DMS114 treated with DMSO at 0.1 percent for 48 hours (cell line): ENCODE measurements at regions not wholly inside any gene's neighbourhood (a gene's known extent, or its start where the extent isn't known, plus 50 kb on each side); places are given as distances from the start of the nearest gene placed in this dataset.

Experiments used
- DNase-seq: peaks from one replicate; lab custom pipeline; 2025; ENCODE audit not compliant: unreplicated experiment; lab: John Stamatoyannopoulos, UW

DNA sequence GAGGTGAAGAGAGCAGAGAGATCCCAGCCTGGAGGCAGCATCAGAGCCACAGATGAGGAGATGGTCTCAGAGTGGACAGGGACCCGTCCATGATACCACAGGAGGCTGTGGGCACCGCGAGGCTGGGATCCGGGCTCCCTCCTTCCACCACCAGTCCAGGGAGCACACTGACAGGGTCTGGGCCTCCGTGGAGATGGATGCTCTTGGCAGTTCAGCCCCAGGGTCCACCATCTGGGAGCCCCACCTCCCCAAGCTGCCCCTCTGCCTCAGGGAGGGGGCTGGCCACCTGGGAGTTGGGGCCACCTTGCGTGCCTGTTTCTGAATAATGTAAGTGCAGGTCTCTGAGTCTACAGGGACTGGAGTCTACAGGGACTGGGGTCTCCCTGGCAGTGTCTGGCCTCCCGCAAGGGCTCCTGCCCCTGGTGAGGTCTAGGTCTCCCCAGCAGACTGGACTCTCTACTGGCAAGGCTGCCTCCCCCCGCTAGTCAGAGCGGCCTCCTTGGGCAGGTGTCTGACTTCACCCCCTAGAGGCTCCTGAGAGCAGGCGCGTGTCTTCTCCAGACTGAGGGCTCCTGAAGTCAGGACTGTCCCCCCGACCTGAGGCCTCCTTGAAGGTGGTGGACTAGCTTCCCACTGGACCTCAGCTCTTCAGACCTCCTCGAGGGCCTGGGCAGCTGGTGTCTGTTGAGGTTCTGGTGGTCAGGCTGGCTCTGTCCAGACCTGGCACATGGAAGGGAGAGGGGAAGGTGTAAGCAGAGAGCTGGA lies 218.5 kb downstream of the PTPRU start:
- DNase-seq: no peak

DNA sequence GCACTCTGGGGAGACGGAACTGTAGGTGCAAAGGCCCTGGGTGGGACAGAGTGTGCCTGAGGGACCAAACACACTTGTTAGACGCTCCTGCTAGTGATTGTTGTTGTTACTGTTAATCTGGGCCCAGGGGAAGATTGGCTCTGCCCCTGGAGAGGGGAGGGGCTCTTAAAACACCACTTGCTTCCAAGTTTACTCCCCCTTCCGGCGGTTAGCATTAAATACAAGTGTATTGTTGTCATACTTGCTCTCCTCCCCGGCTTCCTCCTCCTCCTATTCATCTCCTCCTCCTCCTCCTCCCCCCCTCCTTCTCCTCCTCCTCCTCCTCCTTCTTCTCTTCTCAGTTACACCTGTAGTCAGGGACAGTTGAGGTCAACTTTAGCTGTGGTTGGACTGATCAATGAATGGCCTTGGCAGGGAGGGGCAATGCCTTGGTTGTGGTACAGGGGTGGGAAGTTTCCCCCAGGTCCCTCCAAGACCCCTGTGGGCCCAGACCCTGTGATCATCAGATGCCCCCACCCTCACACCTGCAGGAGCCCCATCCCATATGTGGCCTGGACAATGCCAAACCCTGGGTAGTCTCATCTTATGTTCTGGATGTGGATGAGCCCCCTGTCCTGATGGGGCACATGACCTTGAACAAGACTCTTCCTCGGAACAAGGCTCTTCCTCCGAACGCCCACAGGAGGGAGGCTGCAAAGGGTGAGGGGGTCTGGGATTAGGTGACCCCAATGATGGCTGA lies 217.3 kb downstream of the PTPRU start:
- DNase-seq: peak; percentile 5

- DNase-seq: no peak
Measured at GRCh38 chr1:29452463-29453230, 216.3 kb downstream of the PTPRU start.

- no peak for DNase-seq
Measured at GRCh38 chr1:29451368-29451892, 215.1 kb downstream of the PTPRU start.

DNA sequence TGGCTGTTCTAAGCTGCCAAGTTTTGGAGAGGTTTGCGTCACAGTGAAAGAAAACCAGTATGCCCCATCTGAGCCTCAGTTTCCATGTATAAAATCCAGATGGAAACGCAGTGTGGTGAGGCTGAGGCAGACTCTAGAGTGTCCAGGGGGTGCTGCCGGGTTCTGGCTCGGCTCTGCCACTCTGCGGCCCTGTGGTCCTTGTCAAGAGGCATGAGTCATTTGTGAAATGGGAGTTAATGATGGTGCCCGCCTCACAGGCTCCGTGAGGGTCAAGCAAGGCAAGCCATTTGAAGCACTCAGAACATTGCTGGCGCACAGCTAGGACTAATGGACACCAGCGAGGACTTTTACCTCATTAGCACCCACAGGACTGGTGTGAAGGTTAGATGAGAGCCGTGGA lies 214.3 kb downstream of the PTPRU start:
- DNase-seq: no peak

GRCh38 chr1:29448456-29449235 lies 212.3 kb downstream of the PTPRU start:
- no peak for DNase-seq

DNA sequence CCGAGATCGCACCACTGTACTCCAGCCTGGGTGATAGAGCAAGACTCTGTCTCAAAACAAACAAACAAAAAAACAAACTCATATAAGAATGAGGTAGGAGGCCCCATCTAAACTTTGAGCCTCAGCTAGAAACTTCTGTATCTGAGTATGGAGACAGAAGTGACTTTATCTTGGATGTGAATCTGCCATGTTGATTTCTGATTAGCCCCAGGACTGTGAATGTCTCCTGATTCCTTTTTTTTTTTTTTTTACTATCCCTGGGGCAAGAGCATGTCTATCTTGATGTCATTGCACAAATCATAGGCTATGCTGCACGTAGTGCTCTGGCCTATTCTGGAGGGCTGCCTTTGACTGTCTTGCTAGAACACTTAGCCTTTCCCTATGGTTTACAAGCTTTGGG lies 211.0 kb downstream of the PTPRU start:
- DNase-seq: no peak

DNA sequence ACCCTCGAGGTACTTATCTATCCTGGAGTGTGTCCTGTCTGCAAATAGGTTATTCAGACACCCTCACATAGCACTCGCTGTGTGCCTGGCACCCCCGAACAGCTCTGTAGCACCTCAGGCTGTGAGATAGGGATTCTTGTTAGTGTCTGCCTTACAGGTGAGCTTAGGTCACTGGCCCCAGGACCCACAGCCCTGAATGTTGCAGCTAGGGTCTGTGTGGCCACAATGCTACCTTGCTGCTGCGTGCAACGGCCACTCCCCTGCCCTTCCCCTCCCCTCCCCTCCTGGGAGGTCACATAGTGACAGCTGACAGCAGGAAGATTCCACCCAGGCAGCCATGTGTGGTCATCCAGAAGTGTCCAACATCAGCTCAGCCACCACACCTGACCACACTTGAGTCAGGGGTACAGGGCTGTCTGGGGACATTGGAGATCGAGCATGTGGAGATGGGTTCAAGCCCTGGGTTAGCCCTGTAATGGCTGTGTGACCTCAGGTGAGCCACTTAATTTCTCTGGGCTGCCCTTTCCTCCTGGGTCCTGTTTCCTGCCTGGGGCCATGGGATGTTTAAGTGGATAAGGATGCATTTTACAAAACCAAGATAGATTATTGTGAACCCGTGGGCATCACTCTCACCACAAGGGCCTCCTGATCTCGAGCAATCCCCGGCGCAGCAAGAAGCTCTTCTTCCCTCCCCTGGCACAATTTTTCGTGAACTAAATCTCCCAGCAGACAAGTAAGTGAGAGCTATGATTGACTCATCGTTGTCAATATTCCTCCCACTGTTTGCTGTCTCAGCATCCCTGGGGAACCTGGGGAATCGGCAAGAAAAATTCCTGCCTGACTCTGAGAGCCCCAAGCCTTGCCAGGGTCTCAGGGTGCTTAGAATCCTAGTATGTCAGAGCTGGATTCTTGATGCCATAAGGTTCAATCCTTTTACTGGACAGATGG lies 208.7 kb downstream of the PTPRU start:
- no peak for DNase-seq

DNA sequence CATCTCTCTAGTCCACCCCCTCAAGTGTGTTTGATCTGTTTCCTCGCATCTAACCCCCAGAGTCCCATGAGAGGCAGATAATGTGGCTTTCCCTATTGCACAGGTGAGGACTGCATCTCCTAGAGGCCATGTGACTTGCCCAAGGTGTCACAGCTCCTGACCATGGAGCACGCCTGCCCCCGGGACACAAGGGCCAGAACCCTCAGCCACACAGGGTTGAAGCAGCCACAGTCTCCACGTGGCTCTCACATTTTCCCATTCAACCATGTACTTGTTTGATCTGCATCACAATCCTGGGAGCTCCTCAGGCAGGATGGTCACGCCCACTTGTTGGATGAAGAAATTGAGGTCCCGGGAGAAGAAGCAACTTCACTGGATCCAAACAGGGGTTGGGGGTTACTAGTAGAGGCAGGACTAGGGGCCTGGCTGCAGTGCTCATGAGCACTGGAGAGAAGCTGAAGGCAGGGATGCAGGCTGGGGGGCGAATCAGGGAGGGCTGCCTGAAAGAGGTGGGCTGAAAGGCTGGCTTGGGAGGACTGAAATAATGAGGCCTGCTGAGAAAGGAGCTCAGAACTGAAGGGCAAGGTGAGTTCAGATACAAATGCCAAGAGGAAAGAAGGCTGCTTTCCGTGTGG lies 207.9 kb downstream of the PTPRU start:
- DNase-seq: no peak

DNA sequence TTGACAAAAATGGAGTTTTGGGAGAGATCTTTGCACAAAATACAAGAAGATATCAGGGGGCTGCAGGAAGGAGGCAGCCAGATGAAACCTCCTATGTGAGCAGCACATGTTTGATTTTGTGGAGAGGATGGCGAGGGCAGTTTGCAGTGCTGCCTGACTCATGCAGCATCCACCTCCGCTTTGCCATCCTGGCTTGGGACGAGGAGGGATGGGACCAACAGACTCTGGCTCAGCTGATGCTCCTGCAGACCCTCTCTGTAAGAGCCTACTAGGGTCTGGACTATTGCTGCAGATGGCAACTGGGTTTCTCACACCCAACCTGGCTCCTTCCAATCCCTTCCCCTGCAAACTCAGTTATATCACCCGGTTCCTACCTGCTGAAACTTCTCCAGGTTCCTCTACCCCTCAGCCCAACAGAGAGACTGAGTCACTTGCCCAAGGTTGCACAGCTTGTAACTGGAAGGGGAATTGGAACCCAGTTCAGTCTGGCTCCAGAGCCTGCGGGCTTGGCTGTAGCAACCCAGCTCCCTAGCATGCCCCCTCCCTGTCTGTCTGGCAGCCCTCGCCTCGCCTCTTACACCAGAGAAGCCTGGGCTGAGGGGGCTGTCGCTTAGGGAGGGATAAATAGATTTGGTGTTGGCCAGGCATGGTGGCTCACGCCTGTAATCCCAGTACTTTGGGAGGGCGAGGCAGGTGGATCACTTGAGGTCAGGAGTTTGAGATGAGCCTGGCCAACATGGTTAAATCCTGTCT lies 205.8 kb downstream of the PTPRU start:
- DNase-seq: no peak

- no peak for DNase-seq
Measured at GRCh38 chr1:29439615-29440014, 203.3 kb downstream of the PTPRU start.

DNA sequence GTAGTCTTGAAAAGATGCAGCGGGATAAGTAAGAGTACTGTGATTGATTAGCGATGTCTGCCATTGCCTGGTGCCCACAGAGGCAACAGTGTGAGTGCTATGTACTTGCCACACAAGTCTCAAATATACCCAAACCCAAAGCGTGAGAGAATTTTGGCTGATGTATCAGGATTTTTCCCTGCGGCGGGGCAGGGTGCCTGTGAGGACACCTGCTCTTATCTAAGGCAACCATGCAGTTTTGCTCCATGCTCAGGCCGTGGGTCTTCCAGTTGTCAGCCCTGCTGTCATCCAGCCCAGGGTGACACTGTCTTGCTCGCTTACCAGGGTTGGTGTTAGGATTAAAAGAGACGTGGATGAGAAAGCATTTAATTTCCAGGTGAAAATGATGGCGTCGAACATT lies 202.7 kb downstream of the PTPRU start:
- DNase-seq: no peak

GRCh38 chr1:29437946-29438345 lies 201.6 kb downstream of the PTPRU start:
- DNase-seq: no peak

- no peak for DNase-seq
Measured at GRCh38 chr1:29436181-29436785, 200.0 kb downstream of the PTPRU start.

- DNase-seq: no peak
Measured at GRCh38 chr1:29433830-29434229, 197.5 kb downstream of the PTPRU start.

DNA sequence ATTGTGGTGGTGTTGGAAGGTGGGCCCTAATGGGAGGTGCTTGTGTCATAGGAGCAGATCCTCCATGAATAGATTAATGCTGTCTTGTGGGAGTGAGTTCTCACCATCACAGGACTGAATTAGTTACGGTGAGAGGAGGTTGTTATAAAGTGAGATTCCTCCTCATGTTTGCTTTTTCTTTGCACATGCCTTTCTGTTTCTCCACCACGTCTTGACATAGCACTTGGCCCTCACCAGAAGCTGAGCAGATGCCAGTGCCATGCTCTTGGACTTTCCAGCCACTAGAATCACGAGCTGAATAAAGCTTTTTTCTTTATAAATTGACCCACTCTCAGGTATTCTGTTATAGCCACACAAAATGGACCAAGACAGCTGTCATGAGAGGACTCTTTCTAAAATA lies 194.8 kb downstream of the PTPRU start:
- no peak for DNase-seq

DNA sequence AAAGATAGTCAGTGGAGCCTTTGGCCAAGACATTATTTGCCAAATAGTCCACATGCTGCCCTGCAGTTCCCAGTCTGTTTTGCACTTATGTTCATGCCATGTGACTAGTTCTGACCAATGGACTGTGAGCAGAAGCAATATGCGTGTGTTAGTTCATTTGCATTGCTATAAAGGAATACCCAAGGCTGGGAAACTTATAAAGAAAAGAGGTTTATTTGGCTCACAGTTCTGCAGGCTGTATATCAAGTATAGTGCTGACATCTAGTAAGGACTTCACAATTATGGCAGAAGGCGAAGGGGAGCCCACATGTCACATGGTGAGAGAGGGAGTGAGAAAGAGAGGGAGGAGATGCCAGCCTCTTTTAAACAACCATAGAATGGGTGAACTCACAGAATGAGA lies 193.3 kb downstream of the PTPRU start:
- DNase-seq: no peak

DNA sequence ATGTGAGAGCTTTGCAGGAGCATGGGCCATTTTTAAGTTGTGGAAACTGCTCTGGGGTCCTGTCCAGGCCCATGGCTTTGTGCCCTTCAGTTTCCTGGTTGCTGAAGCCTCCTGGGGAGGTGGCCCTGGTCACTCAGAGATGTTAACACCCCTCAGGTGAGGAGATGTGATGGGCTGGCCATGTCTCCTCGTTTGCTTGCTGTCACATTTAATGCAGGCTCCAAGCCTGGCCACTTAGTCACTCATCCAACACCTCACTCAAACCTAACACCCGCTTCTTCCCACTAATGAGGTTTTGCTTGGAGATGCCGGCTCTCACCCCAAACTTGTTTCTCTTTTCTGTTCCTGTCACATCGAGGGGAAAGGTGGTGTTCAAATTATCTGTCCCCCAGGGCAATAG lies 192.7 kb downstream of the PTPRU start:
- DNase-seq: no peak
